Prostate gland (tissue), 2 donors: ENCODE measurements at regions not wholly inside any gene's neighbourhood (a gene's known extent, or its start where the extent isn't known, plus 50 kb on each side); places are given as distances from the start of the nearest gene placed in this dataset.
"Not testable (repeated sequence)": the region's sequence is repeated elsewhere in the genome, so short reads cannot be mapped to it uniquely, and the experiment has no call there.

Experiments used
- POLR2A ChIP-seq: fragments of 450-650 bp; IDR thresholded peaks from one replicate; pipeline ENCODE4 v1.6.1; 2016; ENCODE audit warnings: antibody characterized with exemption, mild to moderate bottlenecking
- POLR2AphosphoS5 ChIP-seq: sonication (generic); formaldehyde crosslinking; IDR thresholded peaks from one replicate; pipeline ENCODE4 v1.6.1; 2017; ENCODE audit warnings: antibody characterized with exemption
- TF ChIP-seq, protein P1 (sequence below), 4 experiments: fragments of 200-600 bp in 2 of 4; fragments of 450-650 bp in 2 of 4; sonication (generic) in 2 of 4; IDR thresholded peaks; 1 replicate in 3 of 4; 2 replicates in 1 of 4; pipeline ENCODE4 v1.5.1; 2016 to 2019; ENCODE audit warnings: antibody characterized with exemption in 4 of 4, mild to moderate bottlenecking in 2 of 4, moderate library complexity in 2 of 4

DNA sequence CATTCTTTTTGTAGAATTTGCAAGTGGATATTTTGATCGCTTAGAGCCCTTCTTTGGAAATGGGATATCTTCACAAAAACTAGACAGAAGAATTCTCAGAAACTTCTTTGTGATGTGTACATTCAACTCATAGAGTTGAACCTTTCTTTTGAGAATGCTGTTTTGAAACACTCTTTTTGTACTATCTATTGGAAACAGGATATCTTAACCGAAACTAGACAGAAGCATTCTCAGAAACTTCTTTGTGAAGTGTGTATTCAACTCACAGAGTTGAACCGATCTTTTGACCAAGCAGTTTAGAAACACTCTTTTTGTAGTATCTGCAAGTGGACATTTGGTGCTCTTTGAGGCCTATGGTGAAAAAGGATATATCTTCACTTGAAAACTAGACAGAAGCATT lies 613.1 kb upstream of the ZNF337 start:
- not testable (repeated sequence) for TF ChIP-seq POLR2A, POLR2AphosphoS5
- TF ChIP-seq, protein P1, sequence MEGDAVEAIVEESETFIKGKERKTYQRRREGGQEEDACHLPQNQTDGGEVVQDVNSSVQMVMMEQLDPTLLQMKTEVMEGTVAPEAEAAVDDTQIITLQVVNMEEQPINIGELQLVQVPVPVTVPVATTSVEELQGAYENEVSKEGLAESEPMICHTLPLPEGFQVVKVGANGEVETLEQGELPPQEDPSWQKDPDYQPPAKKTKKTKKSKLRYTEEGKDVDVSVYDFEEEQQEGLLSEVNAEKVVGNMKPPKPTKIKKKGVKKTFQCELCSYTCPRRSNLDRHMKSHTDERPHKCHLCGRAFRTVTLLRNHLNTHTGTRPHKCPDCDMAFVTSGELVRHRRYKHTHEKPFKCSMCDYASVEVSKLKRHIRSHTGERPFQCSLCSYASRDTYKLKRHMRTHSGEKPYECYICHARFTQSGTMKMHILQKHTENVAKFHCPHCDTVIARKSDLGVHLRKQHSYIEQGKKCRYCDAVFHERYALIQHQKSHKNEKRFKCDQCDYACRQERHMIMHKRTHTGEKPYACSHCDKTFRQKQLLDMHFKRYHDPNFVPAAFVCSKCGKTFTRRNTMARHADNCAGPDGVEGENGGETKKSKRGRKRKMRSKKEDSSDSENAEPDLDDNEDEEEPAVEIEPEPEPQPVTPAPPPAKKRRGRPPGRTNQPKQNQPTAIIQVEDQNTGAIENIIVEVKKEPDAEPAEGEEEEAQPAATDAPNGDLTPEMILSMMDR (IDR thresholded peaks at IDR 0.05) = not testable (repeated sequence)
